Body of pancreas (tissue), 4 donors: ENCODE measurements at regions not wholly inside any gene's neighbourhood (a gene's known extent, or its start where the extent isn't known, plus 50 kb on each side); places are given as distances from the start of the nearest gene placed in this dataset.

Experiments
- CTCF ChIP-seq, 7 experiments: fragments of 450-650 bp in 4 of 7; fragments of 200-600 bp in 3 of 7; sonication (generic) in 3 of 7; IDR thresholded peaks; one replicate each; pipeline ENCODE4 v1.5.1; 2016 to 2019; ENCODE audit warnings: antibody characterized with exemption in 7 of 7
- POLR2A ChIP-seq, 3 donors: fragments of 450-650 bp; IDR thresholded peaks; one replicate each; pipeline ENCODE4 v1.6.1; 2016; ENCODE audit warnings: antibody characterized with exemption in 3 of 3, mild to moderate bottlenecking in 2 of 3

- TF ChIP-seq CTCF (IDR thresholded peaks at IDR 0.05) (no peak), POLR2A (IDR thresholded peaks at IDR 0.05) (no peak)
These were observed 341.1 kb downstream of the SFMBT2 start for GRCh38 chr10:7069706-7070105.
